ENCODE measurements at regions not wholly inside any gene's neighbourhood (a gene's known extent, or its start where the extent isn't known, plus 50 kb on each side); places are given as distances from the start of the nearest gene placed in this dataset.

- no peak for TF ChIP-seq CTCF (IDR thresholded peaks at IDR 0.05)
- no peak for TF ChIP-seq POLR2AphosphoS5 (IDR thresholded peaks at IDR 0.05)
- H3K4me1 ChIP-seq = no peaks in the 10 kb centered on the region
- H3K4me3 ChIP-seq = no peak overlapping the region
- WGBS, 2 donors = 78 to 85% methylated on average over 1 of the region's 1 CpG
- DNase-seq = no peak
- H3K27me3 ChIP-seq = no peaks in the 10 kb centered on the region
- no peaks in the 10 kb centered on the region for H3K9me3 ChIP-seq
- no peaks in the 10 kb centered on the region for H3K36me3 ChIP-seq
- no peak overlapping the region for H3K27ac ChIP-seq
- intact Hi-C loops (cut with DNase I) = no loop called here
Measured at GRCh38 chr5:128021411-128021810, 62.2 kb upstream of the SLC12A2 start.

Measured in sigmoid colon (tissue), 6 donors.